Right ventricle myocardium superior (tissue), 1 donor: ENCODE measurements at regions not wholly inside any gene's neighbourhood (a gene's known extent, or its start where the extent isn't known, plus 50 kb on each side); places are given as distances from the start of the nearest gene placed in this dataset.

ENCODE experiments used
- ATAC-seq: fragments of 200-7000 bp; cut with Tn5 transposase; one replicate; pipeline ENCODE4 v1.9.1; 2020; ENCODE audit warnings: mild to moderate bottlenecking; ENCODE audit not compliant: poor library complexity
- DNase-seq: peaks from one replicate; pipeline ENCODE4 v3.0.0-alpha.2; 2020
- intact Hi-C: fragments of 100-400 bp; cut with DNase I; formaldehyde crosslinking; loops from one replicate; pipeline ENCODE4 v1.11.2; 2022
- donor health status: DM: no; HTN: yes; CAD: no; lungs with severe emphysema.

- intact Hi-C loops = no loop called here
- ATAC-seq (peak; percentile 22), DNase-seq (no peak)
Measured at GRCh38 chr14:51386983-51387735, 147.1 kb downstream of the TMX1 start.

- no peak for DNase-seq
- intact Hi-C loops = no loop called here
- no peak for ATAC-seq
Measured at GRCh38 chr14:51392416-51392815, 152.4 kb downstream of the TMX1 start.

GRCh38 chr14:51394384-51394783 lies 154.3 kb downstream of the TMX1 start:
- ATAC-seq (peak; percentile 19), DNase-seq (no peak)
- intact Hi-C loops = no loop called here

- no peak for ATAC-seq
- no peak for DNase-seq
- intact Hi-C loops = no loop called here
Measured at GRCh38 chr14:51394804-51395203, 154.8 kb downstream of the TMX1 start.

GRCh38 chr14:51395361-51395849 lies 155.4 kb downstream of the TMX1 start:
- intact Hi-C loops = no loop called here
- peak; percentile 79 for ATAC-seq
- peak; percentile 68 for DNase-seq

- intact Hi-C loops = no loop called here
- DNase-seq (no peak), ATAC-seq (peak; percentile 44)
Measured at GRCh38 chr14:51396222-51396815, 156.3 kb downstream of the TMX1 start.

- ATAC-seq (no peak), DNase-seq (no peak)
- intact Hi-C loops = no loop called here
Measured at GRCh38 chr14:51398898-51399297, 158.9 kb downstream of the TMX1 start.

GRCh38 chr14:51400139-51400538 lies 160.1 kb downstream of the TMX1 start:
- DNase-seq = no peak
- intact Hi-C loops = no loop called here

GRCh38 chr14:51401272-51401671 lies 161.2 kb downstream of the TMX1 start:
- ATAC-seq (peak; percentile 76), DNase-seq (no peak)
- intact Hi-C loops = no loop called here

More at GRCh38 chr14:51400139-51400538, 160.1 kb downstream of the TMX1 start:
- ATAC-seq = no peak

- DNase-seq (peak; percentile 71), ATAC-seq (peak; percentile 83)
Measured at GRCh38 chr14:51401756-51402155, 161.7 kb downstream of the TMX1 start.

GRCh38 chr14:51410897-51411296 lies 170.8 kb downstream of the TMX1 start:
- intact Hi-C loops = no loop called here
- DNase-seq = no peak
- ATAC-seq = no peak

More at GRCh38 chr14:51401756-51402155, 161.7 kb downstream of the TMX1 start:
- intact Hi-C loops = no loop called here

GRCh38 chr14:51419685-51420084 lies 179.6 kb downstream of the TMX1 start:
- intact Hi-C loops = no loop called here
- DNase-seq (no peak), ATAC-seq (no peak)

- intact Hi-C loops = no loop called here
- ATAC-seq (no peak), DNase-seq (no peak)
Measured at GRCh38 chr14:51422704-51423103, 182.7 kb downstream of the TMX1 start.

- intact Hi-C loops = no loop called here
- ATAC-seq = no peak
- no peak for DNase-seq
Measured at GRCh38 chr14:51424041-51424440, 184.0 kb downstream of the TMX1 start.

- ATAC-seq = peak; percentile 92
- DNase-seq = peak; percentile 54
- intact Hi-C loops = no loop called here
Measured at GRCh38 chr14:51424561-51425251, 184.7 kb downstream of the TMX1 start.

GRCh38 chr14:51428981-51429380 lies 188.9 kb downstream of the TMX1 start:
- intact Hi-C loops = no loop called here
- no peak for ATAC-seq
- DNase-seq = no peak

- intact Hi-C loops = no loop called here
- ATAC-seq (peak; percentile 64), DNase-seq (no peak)
Measured at GRCh38 chr14:51430079-51430478, 190.0 kb downstream of the TMX1 start.

- peak; percentile 78 for ATAC-seq
- no peak for DNase-seq
- intact Hi-C loops = no loop called here
Measured at GRCh38 chr14:51430633-51431032, 190.6 kb downstream of the TMX1 start.

- intact Hi-C loops = no loop called here
- peak; percentile 33 for ATAC-seq
Measured at GRCh38 chr14:51431033-51431709, 191.1 kb downstream of the TMX1 start.

More at GRCh38 chr14:51431033-51431709, 191.1 kb downstream of the TMX1 start:
- DNase-seq = no peak
